ENCODE measurements at regions not wholly inside any gene's neighbourhood (a gene's known extent, or its start where the extent isn't known, plus 50 kb on each side); places are given as distances from the start of the nearest gene placed in this dataset.

GRCh38 chr5:72597456-72597948 lies 90.3 kb upstream of the ZNF366 start (continued):
- no peak for TF ChIP-seq POLR2AphosphoS2 (IDR thresholded peaks at IDR 0.05; ENCODE audit: low read length)
- peak; percentile 92 for TF ChIP-seq MYNN (IDR thresholded peaks at IDR 0.05)
- no peak for TF ChIP-seq MYNN (CRISPR knock-in tag; IDR thresholded peaks at IDR 0.05)
- TF ChIP-seq MED1 (CRISPR knock-in tag; IDR thresholded peaks at IDR 0.05; ENCODE audit: borderline replicate concordance) = no peak
- no peak for TF ChIP-seq STAG1 (CRISPR knock-in tag; IDR thresholded peaks at IDR 0.05; ENCODE audit: borderline replicate concordance)
- TF ChIP-seq ZBTB11 (CRISPR knock-in tag; IDR thresholded peaks at IDR 0.05) = peak in 1 of 3 experiments; percentile 82; a peak in 2 of 6 replicates
- no peak for TF ChIP-seq ZNF586 (CRISPR knock-in tag; conservative IDR thresholded peaks at IDR 0.05)
- TF ChIP-seq ELF2 (CRISPR knock-in tag; IDR thresholded peaks at IDR 0.05) = no peak
- TF ChIP-seq MTA2 (IDR thresholded peaks at IDR 0.05; ENCODE audit: low read depth) = peak; percentile 94
- TF ChIP-seq ZNF217 (CRISPR knock-in tag; IDR thresholded peaks at IDR 0.05) = no peak
- no peak for TF ChIP-seq HNRNPL (IDR thresholded peaks at IDR 0.05; ENCODE audit: low read depth, low read length)
- TF ChIP-seq KDM4B (IDR thresholded peaks at IDR 0.05; ENCODE audit: borderline replicate concordance in 2 of 2, low read depth in 1 of 2) = no peak
- TF ChIP-seq ZNF354B (CRISPR knock-in tag; IDR thresholded peaks at IDR 0.05) = no peak
- TF ChIP-seq GATA2 (CRISPR knock-in tag; IDR thresholded peaks at IDR 0.05) = peak; percentile 95
- no peak for TF ChIP-seq SRSF7 (optimal IDR thresholded peaks at IDR 0.05; ENCODE audit: low read depth, low read length)
- no peak for TF ChIP-seq POU5F1 (IDR thresholded peaks at IDR 0.05; ENCODE audit: borderline replicate concordance, low read depth, low read length, partially characterized antibody)
- TF ChIP-seq ETV6 (IDR thresholded peaks at IDR 0.05; ENCODE audit: borderline replicate concordance in 1 of 2, low read depth in 2 of 2, low read length in 1 of 2) = no peak
- TF ChIP-seq ETV6 (CRISPR knock-in tag; IDR thresholded peaks at IDR 0.05; ENCODE audit: borderline replicate concordance) = no peak
- TF ChIP-seq POLR2B (IDR thresholded peaks at IDR 0.05; ENCODE audit: low read depth, partially characterized antibody) = no peak
- no peak for TF ChIP-seq CLOCK (CRISPR knock-in tag; IDR thresholded peaks at IDR 0.05; ENCODE audit: borderline replicate concordance)
- peak; percentile 17; the same call in 1 of the 2 replicates for TF ChIP-seq MXI1 (IDR thresholded peaks at IDR 0.05; ENCODE audit: low read depth, low read length)
- no peak for TF ChIP-seq NR3C1 (CRISPR knock-in tag; IDR thresholded peaks at IDR 0.05)
- no peak for TF ChIP-seq ATF2 (CRISPR knock-in tag; IDR thresholded peaks at IDR 0.05)
- TF ChIP-seq ZNF444 (CRISPR knock-in tag; IDR thresholded peaks at IDR 0.05) = no peak
